Hypothalamus (tissue), 51 donors: ENCODE measurements at regions not wholly inside any gene's neighbourhood (a gene's known extent, or its start where the extent isn't known, plus 50 kb on each side); places are given as distances from the start of the nearest gene placed in this dataset.

Source experiments
- DNase-seq, 51 donors: peaks; one replicate each; lab custom pipeline; 2025; lab: John Stamatoyannopoulos, UW

DNA sequence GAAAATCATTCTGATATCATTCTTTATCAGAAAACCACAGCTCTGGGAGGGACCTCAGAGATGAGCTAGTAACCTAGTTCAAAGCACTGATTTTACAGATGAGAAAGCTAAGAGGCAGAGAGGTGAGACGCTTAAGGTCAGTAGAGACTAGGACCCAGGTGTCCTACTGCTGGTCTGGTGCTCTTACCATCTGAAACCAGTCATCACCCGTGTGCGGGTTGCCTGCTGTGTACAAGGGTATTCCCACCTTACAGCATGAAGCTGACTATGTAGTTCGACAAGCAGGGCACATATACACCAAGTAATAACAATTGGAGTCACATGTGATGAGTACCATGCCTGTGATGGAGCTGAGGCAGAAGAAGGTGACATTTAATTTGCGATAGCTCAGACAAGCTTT, 133.7 kb downstream of the ADAMTS15 start:
- no peak for DNase-seq

DNA sequence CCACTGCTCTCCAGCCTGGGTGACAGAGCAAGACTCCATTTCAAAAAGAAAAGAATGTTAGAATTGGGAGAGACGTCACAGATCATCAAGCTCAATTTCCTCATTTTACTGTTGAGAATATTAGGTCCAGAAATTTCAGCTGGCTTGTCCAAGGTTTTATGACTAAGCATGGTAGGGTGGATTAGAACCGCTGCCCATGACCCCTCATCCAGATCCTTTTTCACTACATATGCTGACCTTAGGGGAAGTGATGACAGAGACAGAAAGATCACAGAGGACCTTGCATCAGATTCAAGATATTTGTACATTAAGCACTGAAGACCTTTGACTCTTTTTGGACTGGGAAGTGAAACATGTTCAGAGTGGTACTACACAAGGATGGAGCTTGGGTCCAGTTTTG, 134.5 kb downstream of the ADAMTS15 start:
- no peak for DNase-seq

DNA sequence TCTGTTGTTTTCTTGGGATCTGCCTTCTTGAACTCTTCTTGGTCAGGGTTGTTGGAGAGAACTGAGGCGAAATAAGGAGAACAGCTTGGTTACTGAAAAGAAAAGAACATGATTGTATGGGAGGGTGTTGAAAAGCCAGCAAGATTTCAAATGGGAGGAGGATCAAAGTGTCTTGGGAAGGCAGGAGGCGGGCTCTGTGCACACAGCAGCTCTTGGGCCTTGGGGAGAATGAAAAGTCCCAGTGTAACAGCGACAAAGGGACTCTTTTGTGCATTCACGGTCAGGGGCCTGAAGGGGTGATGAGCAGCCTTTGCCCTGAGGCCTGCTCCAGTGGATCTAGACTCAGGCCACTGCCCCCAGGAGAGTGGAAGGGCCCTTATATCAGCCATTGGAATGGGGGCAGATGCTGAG, 135.4 kb downstream of the ADAMTS15 start:
- DNase-seq, result peak in 31 of 51 donors; percentile 8 to 73 (median 46)

DNA sequence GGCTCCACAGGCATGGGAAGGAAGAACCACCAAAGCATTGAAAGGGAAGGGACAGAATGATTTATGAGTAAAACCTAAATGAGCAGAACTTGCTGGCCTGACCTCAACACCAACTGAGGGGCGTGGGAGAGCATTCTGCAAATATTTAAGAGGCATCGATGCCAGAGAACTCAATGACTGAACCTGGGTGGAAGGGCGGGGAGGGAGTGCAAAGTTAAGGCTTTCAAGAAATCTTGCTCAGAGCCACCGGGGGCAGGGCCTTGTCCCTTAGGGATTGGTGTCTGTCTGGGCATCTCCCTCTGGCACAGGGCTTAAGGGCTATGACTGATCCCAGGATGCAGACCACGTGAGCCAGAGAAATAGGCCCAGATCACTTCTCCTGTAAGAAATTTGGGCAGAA, 137.1 kb downstream of the ADAMTS15 start:
- DNase-seq, result no peak

DNA sequence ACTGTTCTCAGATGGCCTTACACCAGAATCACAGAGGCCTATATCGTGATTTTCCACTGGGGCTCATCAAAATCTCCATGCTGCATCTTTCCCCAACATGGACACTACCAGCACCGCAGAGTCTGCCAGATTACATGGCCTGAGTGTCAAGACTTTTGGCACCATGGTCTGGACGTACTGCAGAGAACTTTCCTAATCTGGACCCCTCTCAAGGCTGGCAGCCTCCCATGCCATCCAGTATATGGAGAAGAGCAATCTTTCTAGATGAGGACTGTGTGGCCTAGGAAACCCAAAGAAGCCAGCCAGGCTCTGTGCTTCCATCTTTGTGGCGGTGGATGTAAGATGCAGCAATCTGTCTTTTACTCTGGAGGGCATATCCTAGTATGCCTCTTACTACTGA, 139.2 kb downstream of the ADAMTS15 start:
- DNase-seq, result no peak

DNA sequence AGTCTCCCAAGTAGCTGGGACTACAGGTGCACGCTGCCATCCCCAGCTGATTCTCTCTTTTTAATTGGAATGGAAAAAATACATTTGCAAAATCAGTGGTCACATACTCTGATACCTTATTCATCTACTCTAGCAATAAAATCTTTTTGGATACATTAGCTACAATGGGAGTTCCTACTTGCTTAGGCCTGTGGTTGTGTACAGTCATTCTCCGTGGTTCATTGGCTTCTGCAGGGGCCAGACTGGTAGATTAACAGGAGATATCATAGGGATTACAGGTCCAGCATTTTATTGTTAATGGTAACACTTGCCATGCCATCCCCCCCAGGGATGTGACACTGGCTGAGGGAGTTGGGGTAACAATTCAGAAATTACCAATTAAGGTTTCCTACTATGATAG, 140.0 kb downstream of the ADAMTS15 start:
- DNase-seq, result no peak

DNA sequence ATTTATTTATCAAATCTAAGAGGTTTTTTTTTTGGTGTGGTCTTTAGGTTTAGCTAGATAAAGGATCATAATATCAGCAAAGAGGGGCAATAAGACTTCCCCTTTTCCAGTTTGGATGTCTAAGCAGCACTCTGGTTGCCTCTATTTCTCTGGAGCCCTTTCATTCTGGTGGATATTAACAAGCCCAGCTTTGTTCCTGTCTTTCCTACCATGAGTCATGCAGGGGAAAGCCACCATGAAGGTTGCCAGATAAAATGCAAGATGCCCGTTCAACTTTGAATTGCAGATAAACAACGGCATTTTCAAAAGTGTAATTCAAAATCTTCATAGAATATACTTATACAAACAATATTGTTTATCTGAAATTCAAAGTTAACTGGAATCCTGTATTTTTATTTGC, 143.6 kb downstream of the ADAMTS15 start:
- DNase-seq, result no peak

DNA sequence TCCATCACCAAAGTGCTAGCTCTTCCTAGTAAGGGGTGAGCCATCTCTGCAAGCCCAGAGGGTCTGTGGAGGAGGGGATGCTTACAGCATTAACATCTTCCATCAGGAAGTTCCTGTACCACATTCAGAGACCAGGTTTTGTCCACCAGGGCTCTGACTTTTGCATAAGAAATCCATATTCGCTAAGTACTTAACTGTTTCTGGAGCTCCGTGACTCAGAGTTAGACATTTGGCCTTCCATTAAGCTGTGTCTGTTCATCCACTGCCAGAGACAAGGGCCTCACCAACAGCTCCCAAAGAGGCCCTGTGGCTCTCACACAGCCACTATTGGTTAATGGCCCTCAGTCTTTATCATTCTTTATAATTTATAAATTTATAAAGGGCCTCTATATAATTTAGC, 144.6 kb downstream of the ADAMTS15 start:
- no peak for DNase-seq

DNA sequence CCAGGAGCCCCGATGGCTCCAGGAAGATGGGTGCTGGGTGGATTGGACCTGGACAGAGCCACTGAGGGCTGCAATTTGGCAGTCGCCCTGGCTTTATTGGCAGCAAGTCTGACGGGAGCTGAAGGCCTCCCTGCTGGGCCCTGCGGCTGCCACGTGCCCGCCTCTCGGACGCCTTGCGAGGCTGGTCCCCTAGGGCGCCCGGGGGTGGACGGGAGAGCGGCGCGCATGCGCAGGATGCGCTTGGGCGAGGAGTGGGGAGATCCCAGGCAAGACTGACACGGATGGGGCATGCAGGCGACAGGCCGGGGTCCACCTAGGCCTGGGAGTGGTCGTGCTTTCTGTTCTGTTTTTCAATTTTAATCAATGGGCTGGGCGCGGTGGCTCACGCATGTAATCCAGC, 150.0 kb downstream of the ADAMTS15 start:
- no peak for DNase-seq

DNA sequence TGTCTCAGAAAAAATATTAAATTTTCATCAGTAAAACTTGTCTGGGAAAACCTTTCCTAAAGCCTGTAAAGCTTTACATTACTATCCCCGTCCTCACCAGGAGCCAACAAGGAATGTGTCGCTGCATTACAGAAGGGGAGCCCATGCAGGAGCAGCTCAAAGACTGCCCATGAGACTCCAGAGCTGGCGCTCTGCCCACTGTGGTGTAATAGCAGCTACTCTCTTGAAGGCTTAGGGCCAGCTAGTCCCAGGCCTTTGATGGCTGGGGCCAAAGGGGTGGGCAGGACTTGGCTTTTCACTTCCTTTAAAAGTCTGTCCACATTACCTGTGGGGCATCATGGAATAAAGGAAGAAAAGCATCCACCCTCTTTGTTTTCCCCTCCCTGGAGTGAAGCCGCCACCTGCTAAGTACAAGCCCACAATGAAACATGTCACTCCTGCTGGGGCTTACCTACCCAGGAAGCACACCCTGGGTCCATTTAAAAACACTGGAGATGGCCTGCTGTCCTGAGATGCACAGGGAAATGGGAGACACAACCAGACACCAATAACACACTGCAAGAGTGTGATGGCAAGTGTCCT, 150.7 kb downstream of the ADAMTS15 start:
- peak in 17 of 51 donors; percentile 4 to 44 (median 18) for DNase-seq

DNA sequence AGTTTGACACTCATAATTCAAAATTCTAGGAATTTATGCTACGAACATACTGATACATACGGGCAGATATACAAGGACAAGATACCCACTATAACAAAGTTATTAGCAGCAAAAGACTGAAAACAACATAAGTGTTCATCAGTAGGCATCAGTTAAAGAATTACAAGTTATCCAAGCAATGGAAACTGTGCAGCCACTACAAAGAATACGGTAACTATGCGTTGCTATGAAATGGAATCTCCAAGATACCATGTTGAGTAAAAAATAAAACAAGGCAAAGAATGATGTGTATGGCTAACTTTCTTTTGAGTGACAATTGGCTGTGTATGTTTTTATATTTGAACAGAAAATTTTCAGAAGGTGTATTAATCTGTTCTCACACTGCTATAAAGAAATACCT, 151.7 kb downstream of the ADAMTS15 start:
- no peak for DNase-seq

DNA sequence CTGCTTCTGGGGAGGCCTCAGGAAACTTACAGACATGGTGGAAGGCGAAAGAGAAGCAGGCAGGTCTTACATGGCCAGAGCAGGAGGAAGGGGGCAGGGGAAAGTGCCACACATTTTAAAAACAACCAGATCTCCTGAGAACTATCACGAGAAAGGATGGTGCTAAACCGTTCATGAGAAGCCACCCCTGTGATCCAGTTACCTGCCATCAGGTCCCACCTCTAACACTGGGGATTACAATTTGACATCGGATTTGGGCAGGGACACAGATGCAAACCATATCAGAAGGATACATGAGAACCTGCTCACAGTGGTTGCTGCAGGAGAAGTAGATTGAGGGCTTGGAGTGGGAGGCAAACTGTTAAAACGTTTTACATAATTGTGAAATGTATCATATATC, 152.2 kb downstream of the ADAMTS15 start:
- DNase-seq, result no peak

DNA sequence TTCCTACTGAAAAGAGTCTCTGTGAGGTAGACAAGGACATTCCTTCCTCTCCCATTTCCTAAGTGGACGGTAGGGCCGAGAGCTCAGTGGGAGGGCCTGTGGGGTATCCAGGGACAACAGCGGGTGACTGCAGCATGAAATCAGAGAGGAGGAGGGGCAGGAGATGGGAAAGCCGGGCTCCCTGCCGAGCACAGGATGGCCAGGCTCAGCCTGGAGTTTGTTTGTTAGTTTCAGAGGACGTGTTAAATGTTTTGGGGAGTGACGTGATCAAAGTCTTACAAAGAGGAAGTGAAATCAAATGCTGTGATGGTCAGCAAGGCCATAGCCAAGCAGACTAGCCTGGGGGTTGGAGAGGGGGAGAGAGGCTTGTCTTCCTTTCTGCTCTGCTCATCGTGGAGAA, 152.7 kb downstream of the ADAMTS15 start:
- peak in 20 of 51 donors; percentile 1 to 53 (median 28) for DNase-seq

DNA sequence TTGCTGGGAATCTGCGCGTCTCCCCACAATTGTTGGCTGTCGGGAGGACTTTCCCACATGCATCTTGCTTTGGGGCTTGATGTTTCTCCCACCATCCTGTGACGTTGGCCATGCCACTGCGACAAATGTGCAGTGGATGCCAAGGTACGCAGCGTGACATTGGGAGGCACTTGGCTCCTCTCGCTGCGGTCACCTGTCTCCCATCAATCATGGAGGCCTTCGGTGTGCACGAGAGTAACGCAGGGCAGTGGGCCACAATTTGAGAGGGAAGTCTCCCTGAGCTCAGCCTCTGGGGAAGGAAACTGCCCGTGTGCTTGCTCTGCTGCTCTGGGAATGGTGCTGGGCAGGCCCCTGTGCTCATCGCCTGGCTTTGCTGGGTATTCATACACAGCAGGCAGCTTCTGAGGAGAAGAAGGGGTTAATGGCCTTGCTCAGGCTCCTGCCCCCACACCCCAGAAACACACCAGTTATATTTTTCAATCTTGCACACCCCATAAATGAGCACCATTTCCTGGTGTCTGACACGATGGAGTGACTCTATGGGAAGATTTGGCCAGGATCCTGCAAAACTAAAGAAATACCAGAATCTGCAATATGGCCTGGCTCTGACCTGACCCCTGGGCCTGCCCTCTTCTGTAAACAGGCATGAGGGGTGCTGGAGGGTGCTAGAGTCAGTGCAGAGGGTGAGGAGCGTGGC, 153.5 kb downstream of the ADAMTS15 start:
- DNase-seq, result no peak

DNA sequence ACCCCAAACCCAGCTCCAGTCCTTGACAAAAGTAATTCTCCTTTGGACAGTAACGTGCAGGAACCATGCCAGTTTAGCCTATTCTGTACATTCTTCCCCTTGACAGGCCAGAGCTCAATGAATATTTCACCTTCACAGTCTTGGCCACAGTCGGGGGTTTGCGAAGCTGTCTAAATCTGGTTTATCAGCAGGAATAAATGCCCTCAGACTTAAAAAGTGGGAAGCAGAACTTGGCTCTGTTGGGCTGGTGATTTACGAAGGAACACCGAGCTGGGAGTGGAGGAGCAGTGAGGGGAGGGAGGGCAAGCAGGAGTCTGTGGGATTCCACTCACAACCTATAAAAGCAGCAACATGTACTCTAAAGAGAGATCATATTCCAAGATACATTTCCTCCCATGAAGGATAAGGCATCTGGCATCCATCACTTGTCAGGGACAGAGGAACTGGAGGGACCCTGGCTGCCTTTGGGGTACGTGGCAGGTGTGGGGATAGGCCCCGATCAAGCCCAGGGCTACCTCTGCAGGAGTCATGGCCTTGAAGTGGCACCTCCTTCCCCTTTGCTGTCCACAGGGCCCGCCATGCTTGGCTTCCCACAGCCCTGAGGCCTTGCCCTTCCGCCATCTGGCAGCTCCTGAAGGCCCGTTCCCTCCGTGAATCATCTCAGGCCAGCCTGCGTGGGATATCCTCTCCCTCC, 154.3 kb downstream of the ADAMTS15 start:
- no peak for DNase-seq

DNA sequence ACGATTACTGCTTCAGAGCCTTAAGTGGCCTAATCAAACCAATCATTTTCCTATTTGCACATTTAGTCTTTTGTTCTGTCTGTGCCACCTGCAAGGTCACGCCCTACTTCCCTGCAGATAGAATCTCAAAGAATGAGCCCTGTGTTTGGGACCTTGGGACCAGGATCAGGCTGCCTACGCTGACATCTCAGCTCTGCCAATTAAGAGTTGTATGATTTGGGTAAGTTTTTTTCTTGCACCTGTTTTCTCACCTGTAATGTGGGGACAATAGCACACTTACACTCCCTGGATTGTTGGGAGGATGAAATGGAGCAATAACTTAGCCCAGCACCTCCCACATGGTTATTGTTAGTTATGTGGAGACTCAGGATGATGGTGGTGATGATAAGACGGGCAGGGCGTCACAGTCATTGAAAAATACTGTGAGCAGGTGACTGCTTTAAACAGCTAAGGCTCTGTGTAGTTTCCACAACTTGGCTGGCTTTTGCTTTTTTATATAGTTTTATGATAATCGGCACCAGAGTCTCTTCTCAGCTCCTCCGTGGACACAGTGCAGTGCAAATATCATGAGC, 155.0 kb downstream of the ADAMTS15 start:
- no peak for DNase-seq

DNA sequence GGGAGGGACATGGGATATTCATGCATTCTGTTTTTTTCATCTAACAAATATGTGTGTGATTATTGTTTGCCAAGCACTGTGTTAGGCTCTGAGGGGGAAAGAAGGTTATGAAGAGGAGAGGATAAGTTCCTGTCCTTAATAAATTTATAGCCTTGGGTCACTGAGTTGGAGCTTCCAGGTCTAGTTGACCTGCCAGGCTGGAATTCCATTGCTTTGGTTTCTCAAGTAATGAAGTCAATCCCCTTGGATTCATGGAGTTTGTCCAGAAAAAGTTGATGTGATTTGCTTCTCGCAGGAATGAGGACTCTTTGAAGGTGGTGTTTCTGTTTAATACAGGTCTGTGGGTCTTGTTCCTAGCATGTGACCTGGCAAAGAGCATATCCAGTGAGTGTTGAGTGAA, 156.2 kb downstream of the ADAMTS15 start:
- DNase-seq, result no peak

DNA sequence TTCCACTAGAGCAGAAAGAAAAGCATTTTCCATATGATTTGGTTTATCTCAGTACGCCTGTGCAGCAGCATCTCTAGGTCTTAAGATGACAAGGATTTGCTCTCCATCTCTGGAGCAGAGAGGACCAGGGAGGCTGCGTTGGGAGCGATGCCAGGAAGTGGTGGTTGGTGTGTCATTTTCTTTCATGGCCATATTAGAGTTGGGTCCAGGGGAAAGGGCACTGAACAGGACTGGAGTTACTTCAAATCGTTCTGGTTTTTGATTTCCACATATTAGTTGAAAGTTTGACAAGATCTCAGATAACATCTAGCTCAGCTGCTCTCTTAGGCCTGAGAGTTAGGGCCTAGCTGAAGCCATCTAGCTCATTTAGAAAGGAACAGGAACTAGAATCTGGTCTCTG, 157.7 kb downstream of the ADAMTS15 start:
- DNase-seq, result no peak

DNA sequence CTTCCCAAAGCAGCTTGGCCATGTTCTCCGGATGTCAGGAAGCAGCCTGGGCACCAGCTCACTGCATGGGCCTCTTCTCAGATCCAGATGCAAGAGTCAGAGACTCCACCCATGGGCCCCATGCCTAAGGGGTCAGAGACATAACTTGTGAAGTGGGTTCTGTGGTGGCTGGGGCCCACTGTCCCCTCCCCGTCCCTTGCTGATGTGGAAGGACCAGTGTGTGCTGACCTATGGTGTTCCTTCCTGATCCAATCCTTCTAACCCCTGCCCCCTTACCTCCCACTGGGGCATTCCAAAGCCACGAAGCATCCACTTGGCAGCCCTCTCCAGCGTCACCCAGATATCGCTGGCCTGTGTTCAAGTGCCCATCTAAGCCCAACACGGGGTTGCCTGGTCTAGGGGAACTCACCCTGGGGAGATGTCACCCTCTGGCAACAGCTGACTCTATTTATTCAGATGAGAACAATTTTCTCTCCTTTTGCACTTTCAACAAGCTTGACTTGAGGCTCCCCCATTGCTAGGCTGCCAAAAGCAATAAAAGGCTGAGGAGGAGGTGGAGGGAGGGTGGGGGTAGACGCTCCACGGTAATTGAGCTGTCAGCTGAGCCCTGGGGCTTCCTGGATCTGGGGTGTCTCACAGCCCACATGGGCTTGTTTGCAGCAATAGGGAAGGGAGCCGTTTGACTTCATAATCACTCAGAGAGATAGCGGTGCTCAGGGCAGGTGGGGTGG, 158.5 kb downstream of the ADAMTS15 start:
- DNase-seq, result peak in 4 of 51 donors; percentile 12 to 60 (median 26)

DNA sequence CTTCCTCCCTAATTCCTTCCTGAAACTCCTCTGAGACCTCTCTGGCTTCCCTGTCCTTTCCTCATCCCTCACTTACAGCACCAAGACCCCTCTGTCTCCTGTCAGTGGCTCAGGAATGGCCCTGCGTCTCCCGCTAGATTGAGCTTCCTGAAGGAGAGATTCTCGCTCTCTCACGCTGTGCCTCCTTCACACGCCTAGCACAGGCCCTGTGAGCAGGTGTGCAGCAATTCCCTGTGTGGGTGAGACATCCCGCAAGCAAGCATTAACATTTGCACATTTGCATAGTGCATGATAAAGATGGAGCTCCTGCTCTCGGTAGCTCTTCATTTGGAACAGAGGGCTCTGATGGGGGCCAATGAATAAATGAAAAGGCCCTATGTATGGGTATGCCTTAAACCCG, 159.8 kb downstream of the ADAMTS15 start:
- peak in 1 of 51 donors; percentile 35 for DNase-seq
